HUES48 (cell line): ENCODE measurements at regions not wholly inside any gene's neighbourhood (a gene's known extent, or its start where the extent isn't known, plus 50 kb on each side); places are given as distances from the start of the nearest gene placed in this dataset.

Source experiments
- H3K27ac ChIP-seq: one replicate; pipeline ENCODE4 v1.7.0; 2013; ENCODE audit warnings: low read depth, low read length, inconsistent platforms
- H3K27me3 ChIP-seq: 2 replicates; pipeline ENCODE4 v1.6.1; 2013; ENCODE audit warnings: mild to moderate bottlenecking, low read length; ENCODE audit not compliant: control insufficient read depth, insufficient read depth
- H3K36me3 ChIP-seq: 2 replicates; pipeline ENCODE4 v1.6.1; 2013; ENCODE audit warnings: low read length; ENCODE audit not compliant: control insufficient read depth, insufficient read depth
- H3K4me1 ChIP-seq: 2 replicates; pipeline ENCODE4 v1.6.1; 2013; ENCODE audit warnings: mild to moderate bottlenecking, low read length; ENCODE audit not compliant: control insufficient read depth, insufficient read depth
- H3K4me3 ChIP-seq: 2 replicates; pipeline ENCODE4 v1.5.1; 2013; ENCODE audit warnings: mild to moderate bottlenecking, low read depth, low read length
- H3K9ac ChIP-seq: 2 replicates; pipeline ENCODE4 v1.6.1; 2013; ENCODE audit warnings: mild to moderate bottlenecking, low read depth, low read length, moderate library complexity
- H3K9me3 ChIP-seq: 2 replicates; pipeline ENCODE4 v1.6.1; 2013; ENCODE audit warnings: low read length; ENCODE audit not compliant: control insufficient read depth, insufficient read depth

GRCh38 chr4:124501576-124501975, 211.0 kb downstream of the ANKRD50 start:
- H3K4me1 ChIP-seq, result peaks cover 8% of the 10 kb centered on the region
- H3K9ac ChIP-seq, result no peak overlapping the region
- no peak overlapping the region for H3K27ac ChIP-seq
- H3K27me3 ChIP-seq, result no peaks in the 10 kb centered on the region
- H3K4me3 ChIP-seq, result no peak overlapping the region
- H3K9me3 ChIP-seq, result no peaks in the 10 kb centered on the region
- no peaks in the 10 kb centered on the region for H3K36me3 ChIP-seq

- no peak overlapping the region for H3K4me3 ChIP-seq
- no peaks in the 10 kb centered on the region for H3K9me3 ChIP-seq
- no peaks in the 10 kb centered on the region for H3K36me3 ChIP-seq
- H3K27ac ChIP-seq, result no peak overlapping the region
- no peak overlapping the region for H3K9ac ChIP-seq
- H3K4me1 ChIP-seq, result peaks cover 1% of the 10 kb centered on the region
- no peaks in the 10 kb centered on the region for H3K27me3 ChIP-seq
These were observed 208.1 kb downstream of the ANKRD50 start for GRCh38 chr4:124504431-124504830.

DNA sequence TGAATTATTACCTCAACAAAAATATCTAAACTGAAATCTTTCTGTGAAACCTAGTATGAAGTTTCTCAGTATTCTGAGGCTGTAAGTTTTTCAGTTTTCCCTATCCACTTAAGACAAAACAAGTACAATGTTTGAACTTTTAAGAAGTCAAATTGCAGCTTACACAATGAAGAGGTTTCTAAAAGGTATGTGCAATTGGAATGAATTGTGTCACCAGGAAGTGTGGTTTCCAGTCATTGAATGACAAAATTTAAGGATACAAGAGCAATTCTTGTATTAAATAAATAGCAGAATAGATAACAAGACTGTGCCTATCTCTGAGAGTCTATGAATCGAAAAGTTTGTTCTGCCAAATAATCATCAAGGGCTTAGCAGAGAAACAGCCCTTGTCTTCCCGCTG, 207.3 kb downstream of the ANKRD50 start:
- H3K4me3 ChIP-seq, result no peak overlapping the region
- H3K9me3 ChIP-seq, result no peaks in the 10 kb centered on the region
- no peaks in the 10 kb centered on the region for H3K4me1 ChIP-seq
- H3K27me3 ChIP-seq, result no peaks in the 10 kb centered on the region
- no peak overlapping the region for H3K27ac ChIP-seq
- H3K36me3 ChIP-seq, result no peaks in the 10 kb centered on the region
- H3K9ac ChIP-seq, result no peak overlapping the region

- no peak overlapping the region for H3K9ac ChIP-seq
- H3K9me3 ChIP-seq, result no peaks in the 10 kb centered on the region
- no peak overlapping the region for H3K27ac ChIP-seq
- H3K4me1 ChIP-seq, result no peaks in the 10 kb centered on the region
- no peak overlapping the region for H3K4me3 ChIP-seq
- no peaks in the 10 kb centered on the region for H3K27me3 ChIP-seq
- H3K36me3 ChIP-seq, result no peaks in the 10 kb centered on the region
These were observed 203.4 kb downstream of the ANKRD50 start for GRCh38 chr4:124509151-124509550.

GRCh38 chr4:124514588-124514987, 197.9 kb downstream of the ANKRD50 start:
- H3K4me3 ChIP-seq, result no peak overlapping the region
- no peaks in the 10 kb centered on the region for H3K36me3 ChIP-seq
- H3K9me3 ChIP-seq, result no peaks in the 10 kb centered on the region
- H3K27me3 ChIP-seq, result no peaks in the 10 kb centered on the region
- no peaks in the 10 kb centered on the region for H3K4me1 ChIP-seq
- H3K9ac ChIP-seq, result no peak overlapping the region
- no peak overlapping the region for H3K27ac ChIP-seq

GRCh38 chr4:124515591-124515990, 196.9 kb downstream of the ANKRD50 start:
- H3K9me3 ChIP-seq, result no peaks in the 10 kb centered on the region
- no peak overlapping the region for H3K4me3 ChIP-seq

GRCh38 chr4:124519196-124519595, 193.3 kb downstream of the ANKRD50 start:
- Histone ChIP-seq H3K4me1 (no peaks in the 10 kb centered on the region), H3K9ac (no peak overlapping the region), H3K27me3 (no peaks in the 10 kb centered on the region), H3K4me3 (no peak overlapping the region), H3K36me3 (no peaks in the 10 kb centered on the region), H3K9me3 (no peaks in the 10 kb centered on the region), H3K27ac (no peak overlapping the region)

More at GRCh38 chr4:124515591-124515990, 196.9 kb downstream of the ANKRD50 start:
- Histone ChIP-seq H3K27me3 (no peaks in the 10 kb centered on the region), H3K4me1 (no peaks in the 10 kb centered on the region), H3K9ac (no peak overlapping the region), H3K27ac (no peak overlapping the region), H3K36me3 (no peaks in the 10 kb centered on the region)

DNA sequence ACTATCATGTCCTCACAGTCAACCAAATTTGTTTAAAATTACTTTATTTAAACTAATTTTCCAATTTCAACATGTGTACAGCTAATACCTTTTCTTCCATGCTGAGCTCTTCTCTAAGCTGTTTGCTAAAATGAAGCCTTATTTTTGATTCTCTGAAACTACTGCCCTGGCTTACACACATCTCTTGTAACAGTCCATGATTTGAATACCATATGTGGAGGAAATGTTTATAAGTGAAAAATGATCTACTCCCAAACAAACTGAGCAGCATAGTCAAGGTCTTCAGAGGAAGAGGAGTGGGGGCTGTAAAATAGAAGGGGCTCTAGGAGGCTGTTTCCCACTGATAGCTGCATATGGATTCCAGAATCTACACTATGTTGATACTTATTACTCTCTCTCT, 188.7 kb downstream of the ANKRD50 start:
- H3K36me3 ChIP-seq, result no peaks in the 10 kb centered on the region
- peaks cover 3% of the 10 kb centered on the region; the same call in 1 of the 2 replicates for H3K4me1 ChIP-seq
- no peak overlapping the region for H3K27ac ChIP-seq
- no peak overlapping the region for H3K4me3 ChIP-seq
- no peaks in the 10 kb centered on the region for H3K9me3 ChIP-seq
- no peak overlapping the region for H3K9ac ChIP-seq
- H3K27me3 ChIP-seq, result no peaks in the 10 kb centered on the region

DNA sequence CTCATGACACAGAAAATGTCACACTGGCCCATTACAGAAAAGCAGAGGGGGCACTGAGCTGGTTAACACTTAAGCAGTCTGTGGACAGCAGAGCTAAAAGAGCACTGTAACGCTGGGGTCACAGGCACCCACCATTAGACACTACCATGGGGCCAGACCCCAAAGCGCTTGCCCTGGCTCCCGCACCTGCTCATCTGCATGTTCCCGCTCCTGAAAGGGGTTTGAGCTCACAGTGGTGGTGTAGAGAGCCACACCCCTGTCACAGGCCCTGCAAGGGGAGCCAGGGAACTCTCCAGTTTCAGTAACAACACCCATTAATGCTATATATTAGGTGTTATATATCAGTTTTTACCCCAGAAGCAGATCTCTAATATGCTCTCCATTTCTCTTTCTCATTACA, 187.0 kb downstream of the ANKRD50 start:
- H3K9me3 ChIP-seq, result no peaks in the 10 kb centered on the region
- no peak overlapping the region for H3K9ac ChIP-seq
- peaks cover 3% of the 10 kb centered on the region; the same call in 1 of the 2 replicates for H3K4me1 ChIP-seq
- H3K4me3 ChIP-seq, result no peak overlapping the region
- H3K27ac ChIP-seq, result no peak overlapping the region
- H3K36me3 ChIP-seq, result no peaks in the 10 kb centered on the region
- H3K27me3 ChIP-seq, result no peaks in the 10 kb centered on the region

- Histone ChIP-seq H3K4me1 (peaks cover 3% of the 10 kb centered on the region; the same call in 1 of the 2 replicates), H3K9me3 (no peaks in the 10 kb centered on the region), H3K36me3 (no peaks in the 10 kb centered on the region), H3K27ac (no peak overlapping the region), H3K9ac (no peak overlapping the region), H3K4me3 (no peak overlapping the region), H3K27me3 (no peaks in the 10 kb centered on the region)
These were observed 186.2 kb downstream of the ANKRD50 start for GRCh38 chr4:124526331-124526730.

GRCh38 chr4:124526769-124527168, 185.8 kb downstream of the ANKRD50 start:
- H3K4me3 ChIP-seq, result no peak overlapping the region
- peaks cover 3% of the 10 kb centered on the region; the same call in 1 of the 2 replicates for H3K4me1 ChIP-seq
- H3K9ac ChIP-seq, result no peak overlapping the region

DNA sequence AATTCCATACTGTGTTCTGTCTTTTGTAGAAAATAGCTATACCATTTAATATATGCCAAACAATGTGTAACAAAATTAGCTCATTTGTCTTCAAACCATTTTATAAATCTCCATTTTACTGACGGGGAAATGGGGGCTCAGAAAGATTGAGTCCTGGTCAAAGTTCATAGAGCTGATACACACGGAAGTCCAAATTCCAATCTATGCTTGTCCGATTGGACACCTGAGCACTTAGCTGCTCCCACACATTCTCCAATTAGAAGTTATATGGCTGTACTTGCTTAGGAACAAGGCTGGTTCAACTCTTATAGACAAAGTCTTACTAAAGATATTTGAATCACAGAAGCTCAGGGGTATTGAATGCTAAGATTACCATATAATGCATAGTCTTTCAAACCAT, 185.2 kb downstream of the ANKRD50 start:
- H3K4me1 ChIP-seq, result peaks cover 3% of the 10 kb centered on the region; the same call in 1 of the 2 replicates
- no peak overlapping the region for H3K27ac ChIP-seq
- H3K27me3 ChIP-seq, result no peaks in the 10 kb centered on the region
- H3K4me3 ChIP-seq, result no peak overlapping the region
- no peaks in the 10 kb centered on the region for H3K36me3 ChIP-seq
- H3K9ac ChIP-seq, result no peak overlapping the region
- H3K9me3 ChIP-seq, result no peaks in the 10 kb centered on the region

More at GRCh38 chr4:124526769-124527168, 185.8 kb downstream of the ANKRD50 start:
- H3K27me3 ChIP-seq, result no peaks in the 10 kb centered on the region
- H3K27ac ChIP-seq, result no peak overlapping the region
- no peaks in the 10 kb centered on the region for H3K36me3 ChIP-seq
- H3K9me3 ChIP-seq, result no peaks in the 10 kb centered on the region
